H9 (cell line): ENCODE measurements at regions not wholly inside any gene's neighbourhood (a gene's known extent, or its start where the extent isn't known, plus 50 kb on each side); places are given as distances from the start of the nearest gene placed in this dataset.
"Not testable (repeated sequence)": the region's sequence is repeated elsewhere in the genome, so short reads cannot be mapped to it uniquely, and the experiment has no call there.

ENCODE experiments used
- DNase-seq: peaks from one replicate; pipeline ENCODE4 v3.0.0-alpha.2; 2017
- H2AFZ ChIP-seq: one replicate; pipeline ENCODE4 v1.6.1; 2013; ENCODE audit warnings: mild to moderate bottlenecking, low read length, control low read depth, moderate library complexity
- H2AK5ac ChIP-seq: 2 replicates; pipeline ENCODE4 v1.6.1; 2013; ENCODE audit warnings: low read length, control low read depth, mixed read lengths; ENCODE audit not compliant: insufficient read length
- H2BK120ac ChIP-seq: one replicate; pipeline ENCODE4 v1.6.1; 2013; ENCODE audit warnings: low read depth, mild to moderate bottlenecking, low read length, control low read depth, inconsistent platforms; ENCODE audit not compliant: poor library complexity, severe bottlenecking
- H2BK12ac ChIP-seq: 2 replicates; pipeline ENCODE4 v1.6.1; 2013; ENCODE audit warnings: low read length, control low read depth, mixed read lengths, low read depth; ENCODE audit not compliant: insufficient read length
- H2BK15ac ChIP-seq: 2 replicates; pipeline ENCODE4 v1.6.1; 2013; ENCODE audit warnings: low read depth, low read length, control low read depth
- H2BK20ac ChIP-seq: one replicate; pipeline ENCODE4 v1.6.1; 2013; ENCODE audit warnings: low read depth, mild to moderate bottlenecking, low read length, control low read depth, inconsistent platforms; ENCODE audit not compliant: poor library complexity, severe bottlenecking
- H2BK5ac ChIP-seq: 2 replicates; pipeline ENCODE4 v1.6.1; 2013; ENCODE audit warnings: low read length, control low read depth, mixed read lengths; ENCODE audit not compliant: insufficient read length
- H3K14ac ChIP-seq: 2 replicates; pipeline ENCODE4 v1.6.1; 2013; ENCODE audit warnings: low read length, control low read depth; ENCODE audit not compliant: insufficient read depth
- H3K18ac ChIP-seq: 2 replicates; pipeline ENCODE4 v1.6.1; 2013; ENCODE audit warnings: low read depth, mild to moderate bottlenecking, mixed read lengths, low read length, control low read depth; ENCODE audit not compliant: insufficient read length
- H3K23ac ChIP-seq: 2 replicates; pipeline ENCODE4 v1.6.1; 2013; ENCODE audit warnings: low read length, control low read depth, mixed read lengths, low read depth; ENCODE audit not compliant: insufficient read length
- H3K23me2 ChIP-seq: 2 replicates; pipeline ENCODE4 v1.6.1; 2013; ENCODE audit warnings: low read depth, mild to moderate bottlenecking, mixed read lengths, low read length, control low read depth; ENCODE audit not compliant: insufficient read length, poor library complexity, severe bottlenecking
- H3K27ac ChIP-seq: 2 replicates; pipeline ENCODE4 v1.5.1; 2013; ENCODE audit warnings: low read length, control low read depth, mixed read lengths, low read depth; ENCODE audit not compliant: insufficient read length
- H3K27me3 ChIP-seq: 2 replicates; pipeline ENCODE4 v1.6.1; 2013; ENCODE audit warnings: low read length, control low read depth, inconsistent platforms; ENCODE audit not compliant: insufficient read depth
- H3K4ac ChIP-seq: 2 replicates; pipeline ENCODE4 v1.6.1; 2013; ENCODE audit warnings: low read depth, mild to moderate bottlenecking, control low read depth, inconsistent platforms, low read length, moderate library complexity
- H3K4me1 ChIP-seq: 2 replicates; pipeline ENCODE4 v1.6.1; 2013; ENCODE audit warnings: low read length, control low read depth, inconsistent platforms; ENCODE audit not compliant: insufficient read depth
- H3K4me2 ChIP-seq: 2 replicates; pipeline ENCODE4 v1.6.1; 2013; ENCODE audit warnings: low read length, control low read depth, mixed read lengths; ENCODE audit not compliant: insufficient read length, insufficient read depth
- H3K56ac ChIP-seq: 2 replicates; pipeline ENCODE4 v1.6.1; 2013; ENCODE audit warnings: low read depth, mild to moderate bottlenecking, mixed read lengths, low read length, control low read depth; ENCODE audit not compliant: insufficient read length
- H3K79me1 ChIP-seq: 2 replicates; pipeline ENCODE4 v1.6.1; 2013; ENCODE audit warnings: low read depth, mild to moderate bottlenecking, moderate library complexity, low read length, control low read depth, inconsistent platforms; ENCODE audit not compliant: insufficient read depth, poor library complexity, severe bottlenecking
- H3K79me2 ChIP-seq: 2 replicates; pipeline ENCODE4 v1.6.1; 2013; ENCODE audit warnings: low read length, control low read depth, inconsistent platforms; ENCODE audit not compliant: insufficient read depth
- H3K9ac ChIP-seq: 2 replicates; pipeline ENCODE4 v1.6.1; 2013; ENCODE audit warnings: low read length, control low read depth, mixed read lengths; ENCODE audit not compliant: insufficient read length; ENCODE audit errors: extremely low read depth
- H3K9me3 ChIP-seq: one replicate; pipeline ENCODE4 v1.6.1; 2013; ENCODE audit warnings: low read depth, low read length, inconsistent platforms; ENCODE audit not compliant: control insufficient read depth
- H3T11ph ChIP-seq: one replicate; pipeline ENCODE4 v1.6.1; 2013; ENCODE audit warnings: mild to moderate bottlenecking, low read length, control low read depth, inconsistent platforms
- H4K20me1 ChIP-seq: one replicate; pipeline ENCODE4 v1.6.1; 2013; ENCODE audit not compliant: control insufficient read depth, insufficient read length, insufficient read depth
- H4K5ac ChIP-seq: 2 replicates; pipeline ENCODE4 v1.6.1; 2013; ENCODE audit warnings: low read depth, mild to moderate bottlenecking, mixed read lengths, low read length, control low read depth; ENCODE audit not compliant: insufficient read length
- H4K8ac ChIP-seq: replicated peaks from 2 replicates; pipeline ENCODE4 v1.6.1; 2013; ENCODE audit warnings: low read length, control low read depth, mixed read lengths, low read depth; ENCODE audit not compliant: insufficient read length
- H4K91ac ChIP-seq: 2 replicates; pipeline ENCODE4 v1.6.1; 2013; ENCODE audit warnings: low read depth, mild to moderate bottlenecking, moderate library complexity, mixed read lengths, low read length, control low read depth; ENCODE audit not compliant: insufficient read length
- H3K27ac Mint-ChIP-seq, 3 experiments: 2 replicates in 2 of 3; 3 replicates in 1 of 3; pipeline ENCODE4 v1.8.0; 2020 to 2021; ENCODE audit warnings: mixed read lengths in 3 of 3, mild to moderate bottlenecking in 1 of 3, moderate library complexity in 1 of 3
- H3K27me3 Mint-ChIP-seq: 2 replicates; pipeline ENCODE4 v1.8.0; 2021; ENCODE audit warnings: low read depth, mild to moderate bottlenecking, moderate library complexity, mixed read lengths
- H3K36me3 Mint-ChIP-seq, 3 experiments: 2 replicates in 2 of 3; 3 replicates in 1 of 3; pipeline ENCODE4 v1.8.0; 2020 to 2021; ENCODE audit warnings: low read depth in 3 of 3, mixed read lengths in 3 of 3; ENCODE audit not compliant: insufficient read depth in 1 of 3
- H3K4me1 Mint-ChIP-seq, 2 experiments: 2 replicates each; pipeline ENCODE4 v1.8.0; 2020; ENCODE audit warnings: mixed read lengths in 2 of 2
- H3K4me3 Mint-ChIP-seq, 2 experiments: 2 replicates in 1 of 2; 3 replicates in 1 of 2; pipeline ENCODE4 v1.8.0; 2020 to 2021; ENCODE audit warnings: mild to moderate bottlenecking in 2 of 2, mixed read lengths in 2 of 2, moderate library complexity in 1 of 2
- H3K9me3 Mint-ChIP-seq, 2 experiments: 2 replicates in 1 of 2; 3 replicates in 1 of 2; pipeline ENCODE4 v1.8.0; 2020; ENCODE audit warnings: mild to moderate bottlenecking in 2 of 2, mixed read lengths in 2 of 2, moderate library complexity in 1 of 2
- WGBS: extraction: QIAGEN DNeasy Blood & Tissue Kit; methylation state at CpG from one replicate; pipeline ENCODE4 v1.1.7; 2013; ENCODE audit warnings: missing lambda C conversion rate, low lambda C conversion rate, mixed read lengths; ENCODE audit not compliant: insufficient read length; ENCODE audit errors: extremely low coverage; 5-methylcytosine and 5-hydroxymethylcytosine counted together
- TF ChIP-seq, protein P1 (sequence below): fragments of 200-600 bp; sonication (generic); conservative IDR thresholded peaks from 3 replicates; pipeline ENCODE4 v1.8.0; 2021; ENCODE audit warnings: antibody characterized with exemption, mild to moderate bottlenecking

- no peak overlapping the region for H2AK5ac ChIP-seq
- H4K5ac ChIP-seq, result no peak overlapping the region
- H3K23me2 ChIP-seq, result no peaks in the 10 kb centered on the region
These were observed 300.6 kb downstream of the PPP4R3C start for GRCh38 chrX:27162496-27162895.

DNA sequence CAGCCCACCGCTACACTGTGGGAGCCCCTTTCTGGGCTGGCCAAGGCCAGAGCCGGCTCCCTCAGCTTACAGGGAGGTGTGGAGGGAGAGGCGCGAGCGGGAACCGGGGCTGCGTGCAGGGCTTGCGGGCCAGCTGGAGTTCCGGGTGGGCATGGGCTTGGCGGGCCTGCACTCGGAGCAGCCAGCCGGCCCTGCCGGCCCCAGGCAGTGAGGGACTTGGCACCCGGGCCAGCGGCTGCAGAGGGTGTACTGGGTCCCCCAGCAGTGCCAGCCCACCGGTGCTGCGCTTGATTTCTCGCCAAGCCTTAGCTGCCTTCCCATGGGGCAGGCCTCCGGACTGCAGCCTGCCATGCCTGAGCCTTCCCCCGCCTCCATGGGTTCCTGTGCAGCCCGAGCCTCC, 306.2 kb downstream of the PPP4R3C start:
- not testable (repeated sequence) for H3T11ph ChIP-seq, H3K56ac ChIP-seq, H3K79me1 ChIP-seq, H4K8ac ChIP-seq, H3K14ac ChIP-seq, DNase-seq, H3K23me2 ChIP-seq, H3K18ac ChIP-seq, H3K4ac ChIP-seq, H2BK15ac ChIP-seq, H3K9ac ChIP-seq, H3K36me3 Mint-ChIP-seq, H3K23ac ChIP-seq, H3K27ac Mint-ChIP-seq, H4K91ac ChIP-seq, H3K27me3 ChIP-seq, H2BK5ac ChIP-seq, H4K20me1 ChIP-seq, H3K27me3 Mint-ChIP-seq, H3K27ac ChIP-seq, H3K4me3 Mint-ChIP-seq, H2BK20ac ChIP-seq, H4K5ac ChIP-seq, H3K4me1 ChIP-seq, H2BK12ac ChIP-seq, H2AK5ac ChIP-seq, H2AFZ ChIP-seq, H3K79me2 ChIP-seq, H3K4me2 ChIP-seq, H3K4me1 Mint-ChIP-seq, H2BK120ac ChIP-seq
- peaks cover 43 to 48% of the 10 kb centered on the region in 2 experiments for H3K9me3 Mint-ChIP-seq
- peaks cover 17% of the 10 kb centered on the region for H3K9me3 ChIP-seq
- no CpG with 5 or more reads among the region's 21 CpGs for WGBS

More at GRCh38 chrX:27162496-27162895, 300.6 kb downstream of the PPP4R3C start:
- Mint-ChIP-seq H3K9me3 (peaks cover 48 to 53% of the 10 kb centered on the region in 2 experiments), H3K36me3 (peaks cover 0 to 2% (median 0%) of the 10 kb centered on the region in 3 experiments; a peak in 2 of 7 replicates), H3K4me3 (no peak overlapping the region), H3K27ac (no peak overlapping the region), H3K27me3 (no peaks in the 10 kb centered on the region), H3K4me1 (no peaks in the 10 kb centered on the region)
- Histone ChIP-seq H2BK120ac (no peak overlapping the region), H4K91ac (no peak overlapping the region), H4K20me1 (no peaks in the 10 kb centered on the region), H3K4me2 (no peak overlapping the region), H3K18ac (no peak overlapping the region), H2BK15ac (no peak overlapping the region), H3K79me1 (no peaks in the 10 kb centered on the region), H2AFZ (no peak overlapping the region), H3K79me2 (no peaks in the 10 kb centered on the region), H3K4me1 (no peaks in the 10 kb centered on the region), H2BK5ac (no peak overlapping the region), H3K4ac (no peak overlapping the region), H3T11ph (no peak overlapping the region), H3K56ac (no peak overlapping the region), H3K14ac (no peak overlapping the region), H3K23ac (no peak overlapping the region), H3K27me3 (no peaks in the 10 kb centered on the region), H3K9me3 (peaks cover 32% of the 10 kb centered on the region), H2BK12ac (no peak overlapping the region), H4K8ac (no peak overlapping the region), H3K9ac (no peak overlapping the region), H3K27ac (no peak overlapping the region), H2BK20ac (no peak overlapping the region)
- TF ChIP-seq, protein P1, sequence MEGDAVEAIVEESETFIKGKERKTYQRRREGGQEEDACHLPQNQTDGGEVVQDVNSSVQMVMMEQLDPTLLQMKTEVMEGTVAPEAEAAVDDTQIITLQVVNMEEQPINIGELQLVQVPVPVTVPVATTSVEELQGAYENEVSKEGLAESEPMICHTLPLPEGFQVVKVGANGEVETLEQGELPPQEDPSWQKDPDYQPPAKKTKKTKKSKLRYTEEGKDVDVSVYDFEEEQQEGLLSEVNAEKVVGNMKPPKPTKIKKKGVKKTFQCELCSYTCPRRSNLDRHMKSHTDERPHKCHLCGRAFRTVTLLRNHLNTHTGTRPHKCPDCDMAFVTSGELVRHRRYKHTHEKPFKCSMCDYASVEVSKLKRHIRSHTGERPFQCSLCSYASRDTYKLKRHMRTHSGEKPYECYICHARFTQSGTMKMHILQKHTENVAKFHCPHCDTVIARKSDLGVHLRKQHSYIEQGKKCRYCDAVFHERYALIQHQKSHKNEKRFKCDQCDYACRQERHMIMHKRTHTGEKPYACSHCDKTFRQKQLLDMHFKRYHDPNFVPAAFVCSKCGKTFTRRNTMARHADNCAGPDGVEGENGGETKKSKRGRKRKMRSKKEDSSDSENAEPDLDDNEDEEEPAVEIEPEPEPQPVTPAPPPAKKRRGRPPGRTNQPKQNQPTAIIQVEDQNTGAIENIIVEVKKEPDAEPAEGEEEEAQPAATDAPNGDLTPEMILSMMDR, result no peak
- DNase-seq, result no peak
- WGBS, result no CpG with 5 or more reads among the region's 1 CpG
